ENCODE measurements at regions not wholly inside any gene's neighbourhood (a gene's known extent, or its start where the extent isn't known, plus 50 kb on each side); places are given as distances from the start of the nearest gene placed in this dataset.

DNA sequence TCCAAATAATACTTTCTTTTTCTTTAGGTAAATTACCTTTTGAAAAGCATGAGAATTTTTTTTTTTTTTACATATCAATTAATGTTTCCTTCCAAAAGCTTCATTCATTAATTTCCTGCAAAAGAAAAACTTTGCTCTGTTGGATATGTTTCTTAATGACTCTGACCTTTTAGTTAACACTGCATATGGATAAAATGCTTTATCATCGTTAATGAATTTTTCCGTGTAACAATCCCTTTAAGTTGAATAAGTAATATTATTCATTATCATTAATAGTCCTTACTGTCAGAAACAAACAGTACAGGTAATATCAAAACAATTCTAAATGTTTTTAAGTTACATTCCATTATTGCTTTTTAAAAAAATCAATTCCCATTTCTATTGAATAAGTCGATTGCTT lies 345.1 kb downstream of the SAMD5 start:
- DNase-seq (no peak), ATAC-seq (ENCODE audit: insufficient read depth, low read depth) (no peak)
- H3K4me1 ChIP-seq (ENCODE audit: insufficient read depth, low read length), result no peaks in the 10 kb centered on the region
- H3K4me3 ChIP-seq (ENCODE audit: low read depth in 1 of 2, low read length in 2 of 2), result no peak overlapping the region
- TF ChIP-seq EZH2 (IDR thresholded peaks at IDR 0.05; ENCODE audit: borderline replicate concordance, low read depth, low read length, severe bottlenecking), result no peak
- TF ChIP-seq, protein P1, sequence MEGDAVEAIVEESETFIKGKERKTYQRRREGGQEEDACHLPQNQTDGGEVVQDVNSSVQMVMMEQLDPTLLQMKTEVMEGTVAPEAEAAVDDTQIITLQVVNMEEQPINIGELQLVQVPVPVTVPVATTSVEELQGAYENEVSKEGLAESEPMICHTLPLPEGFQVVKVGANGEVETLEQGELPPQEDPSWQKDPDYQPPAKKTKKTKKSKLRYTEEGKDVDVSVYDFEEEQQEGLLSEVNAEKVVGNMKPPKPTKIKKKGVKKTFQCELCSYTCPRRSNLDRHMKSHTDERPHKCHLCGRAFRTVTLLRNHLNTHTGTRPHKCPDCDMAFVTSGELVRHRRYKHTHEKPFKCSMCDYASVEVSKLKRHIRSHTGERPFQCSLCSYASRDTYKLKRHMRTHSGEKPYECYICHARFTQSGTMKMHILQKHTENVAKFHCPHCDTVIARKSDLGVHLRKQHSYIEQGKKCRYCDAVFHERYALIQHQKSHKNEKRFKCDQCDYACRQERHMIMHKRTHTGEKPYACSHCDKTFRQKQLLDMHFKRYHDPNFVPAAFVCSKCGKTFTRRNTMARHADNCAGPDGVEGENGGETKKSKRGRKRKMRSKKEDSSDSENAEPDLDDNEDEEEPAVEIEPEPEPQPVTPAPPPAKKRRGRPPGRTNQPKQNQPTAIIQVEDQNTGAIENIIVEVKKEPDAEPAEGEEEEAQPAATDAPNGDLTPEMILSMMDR (IDR thresholded peaks at IDR 0.05; ENCODE audit: borderline replicate concordance, extremely low read depth, low read length, poor library complexity, severe bottlenecking), result no peak
- no peaks in the 10 kb centered on the region for H3K27me3 ChIP-seq (ENCODE audit: insufficient read depth, low read length, poor library complexity)
- no peaks in the 10 kb centered on the region for H3K79me2 ChIP-seq (ENCODE audit: insufficient read depth, low read length)
- no peaks in the 10 kb centered on the region for H3K36me3 ChIP-seq (ENCODE audit: insufficient read depth, low read length)
- H3K9me3 ChIP-seq (ENCODE audit: insufficient read depth, low read length, severe bottlenecking), result no peaks in the 10 kb centered on the region
- H3K4me2 ChIP-seq (ENCODE audit: insufficient read depth, low read length), result no peak overlapping the region
- no peak overlapping the region for H3K27ac ChIP-seq (ENCODE audit: low read length)
- no peaks in the 10 kb centered on the region for H4K20me1 ChIP-seq (ENCODE audit: insufficient read depth, low read length)
- H2AFZ ChIP-seq (ENCODE audit: low read depth, low read length), result no peak overlapping the region
- no peak overlapping the region for H3K9ac ChIP-seq (ENCODE audit: low read depth, low read length)

DNA sequence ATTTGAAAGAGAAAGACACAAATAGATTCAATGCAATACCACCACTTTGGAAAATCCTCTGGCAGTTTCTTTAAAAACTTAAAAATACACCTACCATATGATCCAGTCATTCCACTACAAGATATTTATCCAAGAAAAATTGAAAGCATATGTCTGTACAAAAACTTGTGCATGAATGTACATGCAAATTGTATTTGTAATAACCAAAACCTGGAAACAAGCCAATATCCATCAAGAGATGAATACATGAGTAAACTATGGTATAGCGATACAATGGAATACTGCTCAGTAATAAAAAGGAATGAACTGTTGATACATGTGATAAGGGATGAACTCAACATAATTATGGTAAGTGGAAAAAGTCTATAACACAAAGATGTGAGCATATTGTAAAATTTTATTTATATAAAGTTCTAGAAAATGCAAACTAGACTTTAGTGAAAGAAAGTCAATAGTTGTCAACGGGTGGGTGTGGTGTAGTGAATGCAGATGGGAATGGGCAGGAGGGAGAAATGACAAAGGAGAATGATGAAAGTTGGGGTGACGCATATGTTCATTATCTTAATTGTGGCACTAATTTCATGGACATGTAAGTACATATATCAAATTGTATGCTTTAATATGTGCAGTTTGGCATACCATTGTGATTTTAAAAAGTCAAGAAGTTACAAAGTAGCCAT lies 347.5 kb downstream of the SAMD5 start:
- Histone ChIP-seq H3K4me2 (ENCODE audit: insufficient read depth, low read length) (no peak overlapping the region), H3K4me3 (ENCODE audit: low read depth in 1 of 2, low read length in 2 of 2) (no peak overlapping the region), H3K4me1 (ENCODE audit: insufficient read depth, low read length) (no peaks in the 10 kb centered on the region), H3K79me2 (ENCODE audit: insufficient read depth, low read length) (no peaks in the 10 kb centered on the region), H3K27ac (ENCODE audit: low read length) (no peak overlapping the region), H3K27me3 (ENCODE audit: insufficient read depth, low read length, poor library complexity) (no peaks in the 10 kb centered on the region), H3K36me3 (ENCODE audit: insufficient read depth, low read length) (no peaks in the 10 kb centered on the region), H3K9me3 (ENCODE audit: insufficient read depth, low read length, severe bottlenecking) (no peaks in the 10 kb centered on the region), H4K20me1 (ENCODE audit: insufficient read depth, low read length) (no peaks in the 10 kb centered on the region), H3K9ac (ENCODE audit: low read depth, low read length) (no peak overlapping the region), H2AFZ (ENCODE audit: low read depth, low read length) (no peak overlapping the region)
- TF ChIP-seq, protein P1 (IDR thresholded peaks at IDR 0.05; ENCODE audit: borderline replicate concordance, extremely low read depth, low read length, poor library complexity, severe bottlenecking), result no peak
- TF ChIP-seq EZH2 (IDR thresholded peaks at IDR 0.05; ENCODE audit: borderline replicate concordance, low read depth, low read length, severe bottlenecking), result no peak
- DNase-seq, result no peak
- no peak for ATAC-seq (ENCODE audit: insufficient read depth, low read depth)

DNA sequence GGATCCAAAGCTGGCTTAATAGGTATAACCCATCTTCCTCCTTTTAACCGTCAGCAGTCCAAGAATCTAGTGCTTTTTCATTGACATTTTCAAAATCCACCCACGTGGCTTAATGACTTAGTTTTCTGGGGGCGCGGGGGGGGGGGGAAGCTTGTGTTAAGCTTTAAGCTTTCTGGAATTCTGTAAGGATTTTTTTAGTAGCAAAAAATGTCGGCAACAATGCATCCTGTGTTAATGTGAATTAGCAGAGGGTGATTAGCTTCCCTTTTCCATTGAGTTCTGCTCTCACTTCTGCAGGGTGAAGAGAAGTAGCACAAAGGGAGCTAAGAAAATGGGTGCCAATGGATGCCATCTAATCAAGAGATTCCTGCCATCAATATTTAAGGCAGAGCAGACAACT lies 348.2 kb downstream of the SAMD5 start:
- Histone ChIP-seq H3K4me2 (ENCODE audit: insufficient read depth, low read length) (no peak overlapping the region), H3K4me3 (ENCODE audit: low read depth in 1 of 2, low read length in 2 of 2) (no peak overlapping the region), H3K27me3 (ENCODE audit: insufficient read depth, low read length, poor library complexity) (no peaks in the 10 kb centered on the region), H3K9ac (ENCODE audit: low read depth, low read length) (no peak overlapping the region), H3K4me1 (ENCODE audit: insufficient read depth, low read length) (no peaks in the 10 kb centered on the region), H4K20me1 (ENCODE audit: insufficient read depth, low read length) (no peaks in the 10 kb centered on the region), H3K9me3 (ENCODE audit: insufficient read depth, low read length, severe bottlenecking) (no peaks in the 10 kb centered on the region), H2AFZ (ENCODE audit: low read depth, low read length) (no peak overlapping the region), H3K27ac (ENCODE audit: low read length) (no peak overlapping the region), H3K36me3 (ENCODE audit: insufficient read depth, low read length) (no peaks in the 10 kb centered on the region), H3K79me2 (ENCODE audit: insufficient read depth, low read length) (no peaks in the 10 kb centered on the region)
- DNase-seq (no peak), ATAC-seq (ENCODE audit: insufficient read depth, low read depth) (no peak)
- TF ChIP-seq EZH2 (IDR thresholded peaks at IDR 0.05; ENCODE audit: borderline replicate concordance, low read depth, low read length, severe bottlenecking), result no peak
- TF ChIP-seq, protein P1 (IDR thresholded peaks at IDR 0.05; ENCODE audit: borderline replicate concordance, extremely low read depth, low read length, poor library complexity, severe bottlenecking), result no peak
